MM.1S (cell line): ENCODE measurements at regions not wholly inside any gene's neighbourhood (a gene's known extent, or its start where the extent isn't known, plus 50 kb on each side); places are given as distances from the start of the nearest gene placed in this dataset.

ENCODE experiments used
- CTCF ChIP-seq: fragments of 300-600 bp; sonication (generic); IDR thresholded peaks from 2 replicates; pipeline ENCODE4 v1.5.1; 2016; ENCODE audit warnings: antibody characterized with exemption, low read length, mixed read lengths
- EZH2 ChIP-seq: fragments of 300-600 bp; sonication (generic); optimal IDR thresholded peaks from 2 replicates; pipeline ENCODE3; 2017; ENCODE audit warnings: low read depth, mild to moderate bottlenecking, antibody characterized with exemption, low read length, mixed read lengths

- TF ChIP-seq CTCF (no peak), EZH2 (no peak)
Measured at GRCh38 chr2:122180972-122181371, 425.5 kb downstream of the TSN start.
